Neuron (in vitro differentiated cells): ENCODE measurements at regions not wholly inside any gene's neighbourhood (a gene's known extent, or its start where the extent isn't known, plus 50 kb on each side); places are given as distances from the start of the nearest gene placed in this dataset.

ENCODE experiments used
- H2AFZ ChIP-seq: one replicate; pipeline ENCODE4 v1.6.1; 2013; ENCODE audit warnings: low read depth, mild to moderate bottlenecking, inconsistent platforms, low read length, moderate library complexity
- H3K27me3 ChIP-seq: one replicate; pipeline ENCODE4 v1.6.1; 2013; ENCODE audit warnings: low read length; ENCODE audit not compliant: insufficient read depth
- H3K36me3 ChIP-seq: one replicate; pipeline ENCODE4 v1.6.1; 2013; ENCODE audit warnings: low read length; ENCODE audit not compliant: insufficient read depth
- H3K4me1 ChIP-seq: one replicate; pipeline ENCODE4 v1.6.1; 2013; ENCODE audit warnings: low read length; ENCODE audit not compliant: insufficient read depth
- H3K4me3 ChIP-seq: 2 replicates; pipeline ENCODE4 v1.5.1; 2013; ENCODE audit warnings: mild to moderate bottlenecking, low read length, moderate library complexity
- H3K9me3 ChIP-seq: one replicate; pipeline ENCODE4 v1.6.1; 2013; ENCODE audit warnings: low read length

DNA sequence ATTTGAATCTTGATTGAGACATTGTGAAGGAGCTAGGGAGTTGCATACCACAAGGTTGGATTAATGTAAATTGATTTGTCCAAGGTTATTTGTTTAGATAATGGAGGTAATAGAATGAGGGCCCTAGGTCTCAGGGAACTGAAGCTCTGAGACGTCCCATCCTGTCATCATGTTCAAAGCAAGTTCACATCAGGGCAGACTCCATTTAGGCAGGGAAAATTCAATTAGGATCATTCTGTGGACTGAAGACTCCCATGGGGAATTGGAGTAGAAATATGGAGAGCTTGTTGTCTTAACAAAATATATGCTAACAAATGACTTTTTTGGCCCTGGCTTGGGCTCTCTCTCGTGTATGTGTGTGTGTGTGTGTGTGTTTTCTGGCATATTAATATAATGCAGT, 722.0 kb upstream of the ADAMTS16 start:
- H2AFZ ChIP-seq: no peak overlapping the region
- no peaks in the 10 kb centered on the region for H3K36me3 ChIP-seq
- H3K4me3 ChIP-seq: no peak overlapping the region
- no peaks in the 10 kb centered on the region for H3K27me3 ChIP-seq
- H3K9me3 ChIP-seq: no peaks in the 10 kb centered on the region
- H3K4me1 ChIP-seq: no peaks in the 10 kb centered on the region

GRCh38 chr5:4419281-4419680, 720.8 kb upstream of the ADAMTS16 start:
- Histone ChIP-seq H3K9me3 (no peaks in the 10 kb centered on the region), H3K4me1 (no peaks in the 10 kb centered on the region), H3K36me3 (no peaks in the 10 kb centered on the region), H3K4me3 (no peak overlapping the region), H2AFZ (no peak overlapping the region), H3K27me3 (no peaks in the 10 kb centered on the region)

GRCh38 chr5:4420177-4420576, 720.0 kb upstream of the ADAMTS16 start:
- Histone ChIP-seq H3K4me1 (no peaks in the 10 kb centered on the region), H3K27me3 (no peaks in the 10 kb centered on the region), H2AFZ (no peak overlapping the region), H3K9me3 (no peaks in the 10 kb centered on the region), H3K4me3 (no peak overlapping the region), H3K36me3 (no peaks in the 10 kb centered on the region)

DNA sequence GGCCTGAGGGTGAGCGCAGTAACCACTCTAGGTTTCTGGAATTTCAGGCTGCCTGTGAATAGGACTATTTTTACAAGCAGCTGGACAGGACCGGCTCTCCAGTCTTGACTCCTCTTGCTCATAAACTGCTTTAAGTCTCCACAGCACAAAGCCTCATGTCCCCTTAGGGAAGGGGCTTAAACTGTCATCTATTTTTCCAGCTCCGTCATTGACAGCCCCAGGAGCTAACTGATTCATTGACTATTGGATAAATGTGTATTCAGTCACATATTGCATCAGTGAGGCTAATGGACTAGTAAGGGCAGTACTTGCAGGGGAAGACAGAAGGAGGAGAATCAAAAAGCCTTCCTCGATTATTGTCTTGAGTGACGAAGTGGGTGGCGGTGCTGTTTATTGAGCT, 719.4 kb upstream of the ADAMTS16 start:
- Histone ChIP-seq H3K9me3 (no peaks in the 10 kb centered on the region), H3K27me3 (no peaks in the 10 kb centered on the region), H3K4me1 (no peaks in the 10 kb centered on the region), H3K4me3 (no peak overlapping the region), H2AFZ (no peak overlapping the region), H3K36me3 (no peaks in the 10 kb centered on the region)

GRCh38 chr5:4422247-4422646, 717.9 kb upstream of the ADAMTS16 start:
- no peaks in the 10 kb centered on the region for H3K9me3 ChIP-seq

GRCh38 chr5:4424895-4425294, 715.2 kb upstream of the ADAMTS16 start:
- Histone ChIP-seq H3K4me1 (no peaks in the 10 kb centered on the region), H3K9me3 (no peaks in the 10 kb centered on the region), H3K36me3 (no peaks in the 10 kb centered on the region), H3K4me3 (no peak overlapping the region), H3K27me3 (peaks cover 4% of the 10 kb centered on the region), H2AFZ (no peak overlapping the region)

More at GRCh38 chr5:4422247-4422646, 717.9 kb upstream of the ADAMTS16 start:
- no peaks in the 10 kb centered on the region for H3K27me3 ChIP-seq
- H3K36me3 ChIP-seq: no peaks in the 10 kb centered on the region
- no peak overlapping the region for H3K4me3 ChIP-seq
- no peaks in the 10 kb centered on the region for H3K4me1 ChIP-seq
- H2AFZ ChIP-seq: no peak overlapping the region

DNA sequence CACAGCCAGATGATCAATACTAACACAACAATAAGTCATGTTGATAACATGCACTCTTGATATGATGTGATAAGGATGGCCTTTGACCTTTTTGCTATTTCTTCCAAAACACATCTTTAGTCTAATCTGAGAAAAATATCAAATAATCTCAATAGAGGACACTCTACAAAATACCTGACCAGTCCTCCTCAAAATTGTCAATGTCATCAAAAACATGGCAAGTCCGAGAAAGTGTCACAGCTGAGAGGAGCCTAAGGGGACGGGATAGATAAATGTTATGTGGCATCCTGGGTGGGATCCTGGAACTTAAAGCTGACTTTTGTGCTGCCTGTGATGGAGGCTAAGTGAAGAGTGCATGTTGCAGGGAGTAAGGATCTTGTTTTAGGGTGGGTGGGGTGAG, 699.6 kb upstream of the ADAMTS16 start:
- Histone ChIP-seq H2AFZ (no peak overlapping the region), H3K9me3 (no peaks in the 10 kb centered on the region), H3K4me3 (no peak overlapping the region), H3K27me3 (no peaks in the 10 kb centered on the region), H3K36me3 (no peaks in the 10 kb centered on the region), H3K4me1 (no peaks in the 10 kb centered on the region)

GRCh38 chr5:4442221-4442620, 697.9 kb upstream of the ADAMTS16 start:
- Histone ChIP-seq H2AFZ (no peak overlapping the region), H3K4me3 (no peak overlapping the region), H3K4me1 (no peaks in the 10 kb centered on the region), H3K27me3 (no peaks in the 10 kb centered on the region), H3K9me3 (peaks cover 1% of the 10 kb centered on the region), H3K36me3 (no peaks in the 10 kb centered on the region)

DNA sequence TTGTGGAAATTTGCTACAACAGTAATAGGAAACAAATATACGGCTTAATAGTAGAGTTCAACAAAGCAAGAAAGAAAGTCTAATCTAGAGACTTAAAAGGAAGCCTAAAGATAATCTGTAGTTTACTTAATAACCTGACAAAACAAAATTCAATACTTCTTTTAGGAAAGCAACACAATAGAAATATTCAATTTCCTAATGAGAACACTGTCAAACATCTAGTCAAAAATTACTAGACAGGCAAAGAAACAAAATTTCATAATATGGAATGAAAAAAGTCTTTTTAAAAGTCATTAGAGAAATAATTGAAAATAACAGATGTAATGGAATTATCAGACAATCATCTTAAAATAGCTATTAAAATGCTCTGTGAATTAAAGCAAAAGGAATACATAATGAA, 692.5 kb upstream of the ADAMTS16 start:
- Histone ChIP-seq H2AFZ (no peak overlapping the region), H3K4me3 (no peak overlapping the region), H3K9me3 (peaks cover 1% of the 10 kb centered on the region), H3K36me3 (no peaks in the 10 kb centered on the region), H3K27me3 (no peaks in the 10 kb centered on the region), H3K4me1 (no peaks in the 10 kb centered on the region)

GRCh38 chr5:4453655-4454054, 686.5 kb upstream of the ADAMTS16 start:
- H3K27me3 ChIP-seq: no peaks in the 10 kb centered on the region
- H3K36me3 ChIP-seq: no peaks in the 10 kb centered on the region
- H3K9me3 ChIP-seq: no peaks in the 10 kb centered on the region
- no peak overlapping the region for H3K4me3 ChIP-seq
- no peak overlapping the region for H2AFZ ChIP-seq
- no peaks in the 10 kb centered on the region for H3K4me1 ChIP-seq

- Histone ChIP-seq H3K36me3 (no peaks in the 10 kb centered on the region), H2AFZ (no peak overlapping the region), H3K4me3 (no peak overlapping the region), H3K27me3 (no peaks in the 10 kb centered on the region), H3K4me1 (no peaks in the 10 kb centered on the region), H3K9me3 (no peaks in the 10 kb centered on the region)
These were observed 660.7 kb upstream of the ADAMTS16 start for GRCh38 chr5:4479426-4479825.

DNA sequence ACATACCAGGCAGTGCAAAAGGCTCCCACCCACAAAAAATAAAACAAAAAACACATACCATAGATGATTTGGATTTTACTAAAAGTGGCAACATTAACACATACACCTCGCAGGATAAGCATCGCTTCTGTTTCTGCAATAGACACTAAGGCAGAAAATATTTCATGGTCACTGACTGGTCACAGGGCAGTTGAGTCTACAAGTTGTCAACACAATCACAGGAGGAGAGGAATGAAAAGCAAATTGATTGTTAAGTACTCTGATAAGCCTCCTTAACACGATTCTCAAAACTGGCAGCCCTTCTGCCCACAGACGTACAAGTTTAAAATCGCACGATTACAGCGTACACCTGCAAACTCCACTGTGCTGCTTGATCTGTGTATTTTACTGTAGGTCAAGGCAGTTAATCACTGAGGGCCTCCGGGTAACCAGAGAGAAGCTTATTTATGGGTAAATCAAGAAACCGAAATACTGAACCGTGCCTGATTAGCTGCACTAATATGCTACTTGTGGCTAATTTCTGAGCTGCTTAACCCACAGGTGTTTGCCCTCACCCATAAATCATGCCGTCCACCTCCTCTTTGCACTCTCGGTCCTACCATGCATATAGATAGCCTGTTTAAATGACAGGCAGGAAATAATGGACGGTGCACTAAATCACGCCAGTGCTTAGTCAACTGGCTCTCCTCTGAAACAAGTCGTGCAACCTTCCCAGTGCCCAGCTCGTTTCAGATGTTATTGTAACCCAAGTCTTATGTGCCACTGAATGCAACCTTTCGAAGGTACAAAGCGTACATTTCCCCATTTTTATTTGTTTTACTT, 659.4 kb upstream of the ADAMTS16 start:
- Histone ChIP-seq H3K27me3 (no peaks in the 10 kb centered on the region), H2AFZ (no peak overlapping the region), H3K36me3 (no peaks in the 10 kb centered on the region), H3K4me3 (no peak overlapping the region), H3K4me1 (no peaks in the 10 kb centered on the region), H3K9me3 (no peaks in the 10 kb centered on the region)

DNA sequence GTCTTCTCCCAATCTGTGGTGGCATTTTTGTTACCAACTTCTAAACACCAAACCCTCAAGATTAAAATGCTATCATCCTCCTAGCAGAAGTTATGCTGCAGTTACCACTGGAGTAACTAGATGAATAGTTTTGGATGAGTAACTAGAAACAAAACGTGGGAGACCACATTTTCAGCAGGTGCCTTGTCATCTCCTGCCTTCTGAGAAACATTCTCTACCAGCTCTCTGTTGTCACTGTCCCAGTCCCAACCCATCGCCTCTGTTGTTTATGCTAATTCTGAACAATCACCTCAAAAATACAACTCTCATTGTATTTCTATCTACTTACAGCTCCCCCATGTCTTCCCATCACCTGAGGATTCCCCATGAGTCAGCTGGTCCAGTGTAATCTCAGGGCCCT, 652.5 kb upstream of the ADAMTS16 start:
- H3K27me3 ChIP-seq: no peaks in the 10 kb centered on the region
- H2AFZ ChIP-seq: no peak overlapping the region
- no peak overlapping the region for H3K4me3 ChIP-seq
- no peaks in the 10 kb centered on the region for H3K4me1 ChIP-seq
- no peaks in the 10 kb centered on the region for H3K9me3 ChIP-seq
- no peaks in the 10 kb centered on the region for H3K36me3 ChIP-seq
